ENCODE measurements at regions not wholly inside any gene's neighbourhood (a gene's known extent, or its start where the extent isn't known, plus 50 kb on each side); places are given as distances from the start of the nearest gene placed in this dataset.
"Not testable (repeated sequence)": the region's sequence is repeated elsewhere in the genome, so short reads cannot be mapped to it uniquely, and the experiment has no call there.

- DNase-seq (ENCODE audit: low read depth) = no peak
Observed at GRCh38 chr4:28082686-28083390, 1222.2 kb downstream of the STIM2 start.

- DNase-seq (ENCODE audit: low read depth) = no peak
Observed at GRCh38 chr4:28092610-28093009, 1232.0 kb downstream of the STIM2 start.

GRCh38 chr4:28093071-28093470, 1232.4 kb downstream of the STIM2 start:
- no peak for DNase-seq (ENCODE audit: low read depth)

- no peak for DNase-seq (ENCODE audit: low read depth)
Observed at GRCh38 chr4:28101583-28101982, 1240.9 kb downstream of the STIM2 start.

- DNase-seq (ENCODE audit: low read depth) = no peak
Observed at GRCh38 chr4:28105271-28105859, 1244.7 kb downstream of the STIM2 start.

- DNase-seq (ENCODE audit: low read depth) = no peak
Observed at GRCh38 chr4:28106155-28106554, 1245.5 kb downstream of the STIM2 start.

GRCh38 chr4:28109801-28110200, 1249.2 kb downstream of the STIM2 start:
- no peak for DNase-seq (ENCODE audit: low read depth)

GRCh38 chr4:28112691-28113335, 1252.2 kb downstream of the STIM2 start:
- not testable (repeated sequence) for DNase-seq (ENCODE audit: low read depth)

GRCh38 chr4:28113586-28113985, 1252.9 kb downstream of the STIM2 start:
- not testable (repeated sequence) for DNase-seq (ENCODE audit: low read depth)

GRCh38 chr4:28116526-28117083, 1256.0 kb downstream of the STIM2 start:
- DNase-seq (ENCODE audit: low read depth) = not testable (repeated sequence)

GRCh38 chr4:28117084-28117682, 1256.5 kb downstream of the STIM2 start:
- DNase-seq (ENCODE audit: low read depth) = no peak

- DNase-seq (ENCODE audit: low read depth) = no peak
Observed at GRCh38 chr4:28146191-28146590, 1285.5 kb downstream of the STIM2 start.

GRCh38 chr4:28148221-28148620, 1287.6 kb downstream of the STIM2 start:
- no peak for DNase-seq (ENCODE audit: low read depth)

GRCh38 chr4:28149762-28150161, 1289.1 kb downstream of the STIM2 start:
- DNase-seq (ENCODE audit: low read depth) = no peak

GRCh38 chr4:28151314-28151713, 1290.7 kb downstream of the STIM2 start:
- no peak for DNase-seq (ENCODE audit: low read depth)

GRCh38 chr4:28167411-28167810, 1306.8 kb downstream of the STIM2 start:
- DNase-seq (ENCODE audit: low read depth) = no peak

- DNase-seq (ENCODE audit: low read depth) = no peak
Observed at GRCh38 chr4:28176942-28177341, 1316.3 kb downstream of the STIM2 start.

- no peak for DNase-seq (ENCODE audit: low read depth)
Observed at GRCh38 chr4:28177641-28178040, 1317.0 kb downstream of the STIM2 start.

GRCh38 chr4:28179126-28179525, 1318.5 kb downstream of the STIM2 start:
- DNase-seq (ENCODE audit: low read depth) = no peak

GRCh38 chr4:28209371-28209924, 1348.8 kb downstream of the STIM2 start:
- no peak for DNase-seq (ENCODE audit: low read depth)

GRCh38 chr4:28211676-28212470, 1351.2 kb downstream of the STIM2 start:
- no peak for DNase-seq (ENCODE audit: low read depth)

GRCh38 chr4:28221536-28221935, 1360.9 kb downstream of the STIM2 start:
- no peak for DNase-seq (ENCODE audit: low read depth)

All from GM04504 (cell line).